Stimulated activated CD4-positive, alpha-beta T cell treated with anti-CD3 and anti-CD28 coated beads, Interleukin-15, amount 100 ng/mL, for 24 hours (primary cell): ENCODE measurements at regions not wholly inside any gene's neighbourhood (a gene's known extent, or its start where the extent isn't known, plus 50 kb on each side); places are given as distances from the start of the nearest gene placed in this dataset.
"Not testable (repeated sequence)": the region's sequence is repeated elsewhere in the genome, so short reads cannot be mapped to it uniquely, and the experiment has no call there.

ENCODE experiments used
- DNase-seq: peaks from one replicate; pipeline ENCODE4 v3.0.0-alpha.2; 2020

DNA sequence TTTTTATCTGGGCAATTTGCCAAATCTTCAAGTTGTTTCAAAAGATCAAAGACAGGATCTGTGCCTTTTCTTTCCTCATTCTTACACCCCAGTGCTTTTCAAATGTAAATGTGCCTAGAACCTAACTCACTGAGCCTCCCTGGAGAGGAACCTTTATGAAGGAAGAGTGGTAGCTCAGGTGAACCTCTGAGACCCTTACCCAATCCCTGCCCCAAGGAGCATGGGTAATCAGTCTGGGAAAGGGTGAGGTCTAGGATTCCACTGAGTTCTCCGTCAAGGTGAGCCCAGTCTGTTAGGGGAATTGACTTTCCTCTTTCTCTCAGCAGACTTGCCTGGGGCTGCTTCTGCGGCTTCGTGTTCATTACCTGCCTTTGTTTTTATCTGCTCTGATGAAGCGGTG is 88.1 kb upstream of the MAP4K4 start:
- DNase-seq = no peak

DNA sequence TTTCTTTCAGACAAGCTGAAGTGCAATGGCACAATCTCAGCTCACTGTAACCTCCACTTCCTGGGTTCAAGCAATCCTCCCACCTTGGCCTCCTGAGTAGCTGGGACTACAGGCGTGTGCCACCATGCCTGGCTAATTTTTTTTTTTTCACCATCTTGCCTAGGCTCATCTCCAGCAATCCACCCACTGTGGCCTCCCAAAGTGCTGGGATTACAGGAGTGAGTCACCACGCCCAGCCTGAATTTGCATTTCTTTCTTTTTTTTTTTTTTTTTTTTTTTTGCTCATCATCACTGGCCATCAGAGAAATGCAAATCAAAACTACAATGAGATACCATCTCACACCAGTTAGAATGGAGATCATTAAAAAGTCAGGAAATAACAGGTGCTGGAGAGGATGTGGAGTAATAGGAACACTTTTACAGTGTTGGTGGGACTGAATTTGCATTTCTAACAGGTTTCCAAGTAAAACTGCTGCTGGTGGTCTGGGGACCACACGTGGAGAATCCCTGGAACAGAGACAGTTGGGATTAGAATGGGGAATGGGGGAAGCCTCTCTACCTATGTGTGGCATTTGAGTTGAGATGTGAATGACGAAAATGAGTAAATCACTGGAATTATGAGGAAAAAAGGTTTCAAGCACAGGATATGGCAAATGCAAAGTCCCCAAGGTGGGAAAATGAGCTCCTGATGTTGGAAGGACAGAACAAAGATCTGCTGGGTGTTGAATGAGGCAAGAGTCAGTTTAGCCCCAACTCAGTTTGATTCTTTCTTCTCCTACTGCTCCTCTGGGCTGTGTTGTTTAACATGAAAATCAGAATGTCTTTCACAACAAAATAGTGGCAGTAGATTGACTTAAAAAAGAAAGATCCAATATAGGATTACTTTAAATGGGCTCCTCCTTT is 88.8 kb upstream of the MAP4K4 start:
- no peak for DNase-seq

DNA sequence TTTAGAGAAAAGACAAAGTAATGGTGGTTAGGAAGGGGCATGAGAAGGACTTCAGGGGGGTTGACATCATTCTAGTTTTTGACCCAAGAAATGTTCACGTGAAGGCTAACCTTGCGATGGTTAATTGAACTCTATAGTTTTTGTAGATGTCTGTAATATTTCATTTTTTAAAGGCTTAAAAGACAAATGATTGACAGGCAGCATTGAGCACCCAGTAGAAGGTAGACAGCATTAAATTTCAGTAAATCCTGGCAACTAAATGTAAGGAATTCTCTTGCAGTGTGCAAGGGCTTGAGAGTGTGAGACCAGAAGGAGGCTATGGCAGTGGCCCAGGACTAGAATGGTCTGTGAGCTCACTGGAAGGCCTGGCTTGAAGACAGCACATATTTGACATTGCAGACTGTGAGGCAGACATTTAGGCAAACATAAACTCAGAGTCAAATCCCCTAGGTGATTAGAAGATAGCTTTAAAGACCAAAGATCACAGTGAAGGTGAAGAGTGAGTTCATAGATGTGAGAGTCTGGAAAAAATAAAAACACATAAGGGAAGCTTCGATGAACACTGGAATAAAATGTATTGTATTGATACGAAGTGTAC is 100.1 kb upstream of the MAP4K4 start:
- no peak for DNase-seq

DNA sequence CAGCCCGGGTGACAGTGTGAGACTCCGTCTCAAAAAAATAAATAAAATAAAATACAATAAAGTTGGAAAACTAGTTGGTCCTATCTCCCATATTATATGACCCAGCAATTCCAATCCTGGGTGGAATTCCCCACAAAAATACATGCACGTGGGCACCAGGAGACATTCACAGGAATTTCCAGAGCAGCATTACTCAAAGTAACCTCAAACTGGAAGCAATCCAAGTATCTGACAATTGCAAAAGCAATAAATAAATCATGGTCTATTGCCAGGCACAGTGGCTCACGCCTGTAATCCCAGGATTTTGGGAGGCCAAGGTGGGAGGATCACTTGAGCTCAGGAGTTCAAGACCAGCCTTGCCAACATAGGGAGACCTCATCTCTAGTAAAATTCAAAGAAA is 101.2 kb upstream of the MAP4K4 start:
- DNase-seq = no peak

DNA sequence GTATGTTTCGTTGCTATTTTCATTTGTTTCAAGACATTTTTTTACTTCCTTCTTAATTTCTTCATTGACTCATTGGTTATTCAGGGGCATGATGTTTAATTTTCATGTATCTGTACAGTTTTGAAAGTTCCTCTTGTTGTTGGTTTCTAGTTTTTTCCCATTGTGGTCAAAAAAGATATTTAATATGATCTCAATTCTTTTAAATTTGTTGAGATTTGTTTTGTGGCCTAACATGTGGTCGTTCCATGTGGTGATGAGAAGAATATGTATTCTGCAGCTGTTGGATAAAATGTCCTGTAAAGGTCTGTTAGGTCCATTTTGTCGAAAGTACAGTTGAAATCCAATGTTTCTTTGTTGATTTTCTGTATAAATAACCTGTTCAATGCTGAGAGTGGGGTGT is 110.3 kb upstream of the MAP4K4 start:
- DNase-seq = no peak

DNA sequence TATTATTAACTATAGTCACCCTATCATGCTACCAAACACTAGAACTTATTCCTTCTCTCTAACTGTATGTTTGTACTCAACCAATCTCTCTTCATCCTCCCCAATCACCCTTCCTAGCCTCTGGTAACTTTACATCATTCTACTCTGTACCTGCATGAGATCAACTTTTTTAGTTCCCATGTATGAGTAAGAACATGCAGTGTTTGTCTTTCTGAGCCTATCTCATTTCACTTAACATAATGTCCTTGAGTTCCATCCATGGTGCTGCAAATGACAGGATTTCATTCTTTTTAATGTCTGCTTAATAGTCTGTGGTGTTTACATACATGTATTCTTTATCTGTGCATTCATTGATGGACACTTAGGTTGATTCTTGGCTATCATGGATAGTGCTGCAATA is 108.9 kb upstream of the RFX8 start:
- DNase-seq = no peak

DNA sequence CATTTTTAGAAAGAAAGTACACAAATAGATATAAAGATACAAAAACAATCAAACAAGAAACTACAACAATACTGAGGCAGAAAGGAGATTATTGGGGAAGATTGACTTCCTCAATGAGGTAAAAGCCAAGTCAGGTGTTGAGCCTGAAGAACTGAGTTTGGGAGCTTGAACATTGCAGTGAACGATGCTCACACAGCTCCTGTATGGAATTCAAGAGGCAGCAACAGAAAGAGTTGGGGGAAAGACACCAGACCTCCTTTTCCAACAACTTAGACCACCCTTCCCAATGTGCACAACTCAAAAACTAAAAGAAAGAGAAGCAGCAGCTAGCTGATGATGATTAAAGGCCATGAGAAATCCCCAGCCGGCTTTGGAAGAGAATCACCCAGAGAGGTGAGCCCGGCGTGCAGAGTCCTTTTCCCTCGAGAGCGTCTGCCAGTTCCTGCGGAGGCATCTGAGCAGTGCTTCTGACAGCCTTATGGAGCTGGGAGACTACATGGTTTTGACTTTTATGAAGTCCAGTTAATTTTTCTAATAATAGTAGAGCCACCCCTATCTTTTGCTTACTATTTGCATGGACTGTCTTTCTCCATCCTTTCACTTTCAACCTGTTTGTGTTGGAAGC is 106.9 kb upstream of the RFX8 start:
- no peak for DNase-seq

DNA sequence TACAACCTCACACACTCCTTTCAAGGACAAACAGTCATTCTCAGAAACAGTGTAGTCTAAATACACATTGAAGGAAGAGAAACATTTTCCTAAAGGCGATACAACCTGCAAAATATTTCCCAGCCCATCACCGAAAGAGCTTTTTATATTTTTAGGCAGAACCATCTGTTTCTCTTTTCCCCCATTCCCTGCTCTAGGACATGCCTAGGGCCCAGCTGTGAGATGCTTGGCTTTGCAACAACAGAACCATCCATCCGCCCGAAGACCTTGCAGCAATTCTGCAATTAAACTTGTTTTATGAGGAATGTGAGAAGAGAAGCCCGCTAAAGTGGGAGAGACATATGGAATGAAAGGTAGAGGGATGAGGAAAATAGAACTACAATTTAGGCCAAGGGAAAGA is 105.6 kb upstream of the RFX8 start:
- no peak for DNase-seq

DNA sequence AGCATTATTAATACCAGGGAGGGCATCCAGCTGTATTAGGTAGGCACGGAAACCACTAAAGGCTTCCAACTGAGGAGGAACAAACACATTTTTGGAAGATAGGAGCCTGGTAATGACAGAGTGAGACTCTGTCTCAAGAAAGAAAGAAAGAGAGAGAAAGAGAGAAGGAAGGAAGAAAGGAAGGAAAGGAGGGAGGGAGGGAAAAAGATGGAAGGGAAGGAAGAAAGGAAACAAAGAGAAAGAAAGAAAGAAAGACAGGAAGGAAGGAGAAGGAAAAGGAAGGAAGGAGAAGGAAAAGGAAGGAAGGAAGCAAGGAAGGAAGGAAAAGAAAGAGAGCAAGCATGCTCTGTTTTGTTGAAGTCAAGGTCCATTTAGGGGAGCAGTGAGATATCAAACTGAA is 103.8 kb upstream of the RFX8 start:
- DNase-seq = no peak

DNA sequence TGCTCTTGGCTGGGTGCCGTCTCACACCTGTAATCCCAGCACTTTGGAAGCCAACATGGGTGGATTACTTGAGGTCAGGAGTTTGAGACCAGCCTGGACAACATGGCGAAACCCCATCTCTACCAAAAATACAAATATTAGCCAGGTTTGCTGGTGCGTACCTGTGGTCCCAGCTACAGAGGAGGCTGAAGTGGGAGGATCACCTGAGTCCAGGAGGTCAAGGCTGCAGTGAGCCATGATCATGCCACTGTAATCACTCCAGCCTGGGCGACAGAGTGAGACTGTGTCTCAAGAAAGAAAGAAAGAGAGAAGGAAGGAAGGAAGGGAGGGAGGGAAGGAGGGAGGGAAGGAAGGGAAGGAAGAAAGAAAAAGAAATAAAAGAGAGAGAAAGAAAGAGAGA is 103.2 kb upstream of the RFX8 start:
- not testable (repeated sequence) for DNase-seq

DNA sequence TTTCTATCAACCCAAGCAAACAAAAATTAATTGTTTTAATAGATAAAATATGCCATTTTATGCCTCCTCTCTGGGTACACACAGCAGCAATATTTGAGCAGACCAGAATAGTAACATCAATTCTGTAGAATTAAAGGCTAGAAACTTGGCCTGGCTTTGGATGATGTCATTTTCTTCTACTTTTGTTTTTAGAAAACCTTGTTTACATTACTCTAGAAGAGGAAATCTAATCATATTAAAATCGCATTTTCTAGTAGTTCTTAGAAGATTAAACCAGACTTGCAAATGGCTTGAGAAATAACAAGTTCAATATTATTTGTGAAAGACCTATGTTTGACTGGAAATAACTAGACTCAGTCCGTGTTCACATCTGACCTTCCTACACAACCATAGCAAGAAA is 102.3 kb upstream of the RFX8 start:
- DNase-seq = no peak

DNA sequence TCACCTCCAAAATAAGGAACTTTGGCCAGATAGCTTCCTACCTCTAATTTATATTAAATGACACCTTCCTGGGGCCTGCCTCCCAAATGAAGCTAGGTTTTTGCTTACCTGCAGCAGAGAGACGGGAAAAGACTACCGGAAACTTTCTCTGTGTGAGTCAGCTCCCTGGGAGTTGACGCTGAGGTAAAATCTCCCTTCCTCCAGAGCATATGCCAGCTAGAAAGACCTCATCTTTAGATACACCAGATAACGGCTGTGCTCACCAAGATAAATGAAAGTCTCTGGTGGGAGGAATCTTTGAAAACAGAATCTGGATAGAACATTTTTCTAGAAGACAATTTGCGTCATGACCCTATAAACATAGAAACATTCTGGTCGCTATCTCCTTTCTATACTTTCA is 99.7 kb upstream of the RFX8 start:
- DNase-seq = no peak

DNA sequence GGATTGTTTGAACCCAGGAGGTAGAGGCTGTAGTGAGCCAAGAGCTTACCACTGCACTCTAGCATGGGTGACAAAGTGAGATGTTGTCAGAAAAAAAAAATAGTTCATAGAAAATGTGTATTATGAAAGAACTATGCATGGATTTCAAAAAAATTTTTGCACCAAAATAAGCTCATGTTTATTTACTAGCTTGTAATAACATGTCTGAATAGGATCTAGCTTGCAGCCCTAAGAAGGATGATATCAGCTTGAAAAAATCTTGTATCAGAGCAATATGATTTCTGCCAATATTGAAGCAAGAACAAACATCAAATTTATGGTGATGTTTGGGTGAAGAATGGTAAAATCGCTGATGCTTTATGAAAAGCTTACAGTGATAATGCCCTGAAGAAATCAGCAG is 97.0 kb upstream of the RFX8 start:
- no peak for DNase-seq

DNA sequence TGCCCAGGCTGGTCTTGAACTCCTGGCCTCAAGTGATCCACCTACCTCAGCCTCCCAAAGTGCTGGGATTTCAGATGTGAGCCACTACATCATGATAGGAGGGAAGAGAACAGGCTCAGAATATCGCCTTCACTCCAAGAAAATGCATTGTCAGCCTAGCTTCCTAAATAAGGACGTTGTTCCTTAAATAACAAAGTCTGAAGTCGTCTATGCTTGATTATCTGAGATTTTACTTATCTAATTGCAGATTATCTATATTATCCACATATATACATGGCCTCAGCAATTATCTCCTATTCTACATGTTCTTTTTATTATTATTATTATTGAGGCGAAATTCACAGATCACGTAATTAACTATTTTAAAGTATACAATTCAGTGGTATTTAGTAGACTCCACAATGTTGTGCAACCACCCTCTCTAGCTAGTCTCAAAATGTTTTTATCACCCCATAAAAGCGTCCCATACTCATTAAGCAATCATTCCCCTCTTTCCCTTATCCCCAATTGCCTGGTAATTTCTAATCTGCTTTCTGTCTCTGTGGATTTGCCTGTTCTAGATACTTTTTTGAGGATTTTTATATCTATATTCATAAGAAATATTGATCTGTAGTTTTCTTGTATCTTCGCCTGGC is 95.1 kb upstream of the RFX8 start:
- no peak for DNase-seq

DNA sequence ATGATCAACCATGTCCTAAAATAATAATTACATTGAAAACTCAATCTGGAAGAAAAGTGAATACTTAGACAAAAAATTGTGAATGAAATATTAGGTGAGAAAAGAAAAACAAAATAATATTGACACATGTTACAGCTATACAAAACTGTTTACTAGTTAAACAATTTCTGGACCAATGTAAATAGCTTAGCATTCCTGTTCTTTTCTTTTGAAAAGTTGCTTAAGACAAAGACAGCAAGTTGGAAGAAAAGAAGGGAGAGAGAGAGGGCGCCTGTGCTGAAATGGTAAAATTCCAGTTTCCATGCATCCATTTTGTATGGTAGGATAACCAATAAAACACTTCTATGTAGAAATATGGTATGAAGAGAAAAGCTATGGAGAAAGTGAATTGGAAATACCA is 94.1 kb upstream of the RFX8 start:
- no peak for DNase-seq

DNA sequence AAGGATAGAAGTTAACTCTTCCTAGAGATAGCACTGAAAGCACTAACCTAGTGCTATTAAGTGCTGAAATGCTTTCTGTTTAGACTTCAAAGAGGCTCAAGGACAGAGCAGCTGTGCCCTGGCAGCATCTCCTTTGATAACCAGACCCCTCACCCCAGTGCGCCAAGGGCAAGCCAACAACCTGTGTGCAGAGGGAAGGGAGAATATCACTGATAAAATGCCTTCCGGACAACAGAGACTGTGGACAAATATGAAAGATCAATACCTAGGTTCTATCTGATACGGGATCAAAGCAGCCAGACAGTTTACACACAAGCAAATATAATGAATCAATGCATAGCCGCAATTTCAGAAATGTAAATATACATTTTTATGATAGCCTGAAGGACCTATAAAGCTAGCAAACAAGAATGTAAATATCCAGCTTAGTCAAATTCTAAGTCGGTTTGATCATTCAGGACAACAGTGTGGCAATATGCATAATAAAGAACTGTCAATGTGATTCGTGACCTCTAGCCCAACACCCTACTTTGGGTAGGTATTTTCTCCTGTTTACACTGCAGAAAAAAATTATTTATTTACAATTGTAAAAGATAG is 91.8 kb upstream of the RFX8 start:
- DNase-seq = no peak

DNA sequence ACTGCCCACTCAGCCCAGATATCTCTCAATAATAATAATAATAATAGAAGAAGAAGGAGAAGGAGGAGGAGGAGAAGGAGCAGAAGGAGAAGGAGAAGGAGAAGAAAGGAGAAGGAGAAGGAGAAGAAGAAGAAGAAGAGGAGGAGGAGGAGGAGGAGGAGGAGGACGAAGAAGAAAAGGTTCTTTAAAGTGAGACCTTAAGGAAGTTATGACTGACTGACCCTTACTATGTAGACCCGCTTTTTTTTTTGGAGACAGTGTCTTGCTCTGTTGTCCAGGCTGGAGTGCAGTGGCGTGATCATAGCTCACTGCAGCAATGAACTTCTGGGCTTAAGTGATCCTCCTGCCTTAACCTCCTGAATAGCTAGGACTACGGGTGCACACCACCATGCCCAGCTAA is 88.9 kb upstream of the RFX8 start:
- no peak for DNase-seq

DNA sequence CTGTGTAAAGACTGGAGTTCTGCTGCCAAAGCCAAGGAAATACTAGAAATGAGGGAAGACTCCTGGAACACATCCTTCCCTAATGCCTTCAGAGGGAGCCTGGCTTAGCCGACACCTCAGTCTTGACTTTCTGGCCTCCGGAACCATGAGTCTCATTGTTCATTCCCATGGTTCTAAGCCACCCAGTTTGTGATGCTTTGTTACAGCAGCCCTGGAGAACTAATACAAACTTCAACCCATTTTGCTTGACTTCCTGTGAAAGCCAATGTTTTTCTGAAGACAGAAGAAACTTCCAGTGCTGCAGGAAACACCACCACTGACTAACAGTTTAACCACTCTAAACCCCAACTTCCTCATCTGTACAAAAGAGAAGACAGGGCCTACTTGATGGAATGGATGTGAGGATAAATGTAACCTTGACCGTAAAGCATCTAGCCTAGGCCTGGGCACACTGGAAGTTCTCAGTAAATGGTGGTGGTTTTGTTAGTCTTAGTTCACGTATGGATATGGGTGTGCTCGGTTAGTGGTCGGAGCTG is 85.9 kb upstream of the RFX8 start:
- DNase-seq = no peak

DNA sequence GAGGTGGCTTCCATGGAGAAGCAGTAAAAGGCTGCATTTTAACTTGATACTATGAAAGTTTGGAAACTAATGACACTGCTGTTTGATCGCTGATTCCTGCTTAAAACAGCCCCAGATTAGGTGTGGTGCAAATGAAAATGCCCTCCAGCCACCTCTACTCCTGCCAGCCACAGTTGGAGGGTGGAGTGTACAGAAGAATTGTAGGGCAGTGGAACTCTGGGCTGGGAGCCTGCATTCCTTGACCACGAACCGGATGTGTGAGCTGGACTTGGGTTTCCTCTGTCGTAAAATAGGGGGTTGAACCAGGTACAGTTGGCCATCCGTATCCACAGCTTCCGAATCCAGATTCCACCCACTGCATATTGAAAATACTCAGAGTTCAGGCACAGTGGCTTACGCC is 84.6 kb upstream of the RFX8 start:
- no peak for DNase-seq

DNA sequence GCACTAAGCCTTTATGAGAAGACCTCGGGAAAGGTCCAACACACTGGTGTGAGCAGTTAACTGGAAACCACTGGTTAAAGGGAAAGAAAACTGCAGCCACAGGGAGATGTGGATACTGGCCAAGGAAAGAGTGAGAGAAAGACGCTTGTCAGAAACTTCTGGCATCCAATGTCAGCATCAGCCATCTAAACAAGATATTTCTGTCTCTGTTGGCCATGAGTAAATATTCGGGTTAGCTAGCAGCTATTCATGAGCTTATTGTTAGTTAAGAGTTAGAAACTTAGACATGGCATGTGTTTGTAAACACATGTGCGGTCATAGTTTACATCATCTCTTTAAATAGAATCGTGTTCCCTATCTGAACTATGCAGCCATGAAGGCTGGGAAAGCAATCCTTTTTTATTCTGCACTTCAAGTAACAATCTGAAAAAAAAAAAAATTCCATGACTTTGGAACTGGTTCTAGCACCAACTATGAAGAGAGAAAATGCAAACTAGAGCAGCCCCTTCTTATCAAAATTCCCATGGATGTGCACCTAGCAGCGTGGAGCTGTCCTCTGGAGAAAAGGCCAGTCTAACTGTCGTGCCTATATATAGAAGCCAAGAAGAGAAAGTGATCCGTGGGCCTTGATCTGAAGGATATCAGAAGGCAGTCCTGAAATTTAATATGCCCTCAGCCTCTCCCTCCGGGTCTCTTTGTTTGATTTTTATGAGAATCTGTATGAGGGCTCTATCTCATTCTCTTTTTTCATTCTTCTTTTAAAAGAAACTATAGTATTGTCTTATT is 84.0 kb upstream of the RFX8 start:
- DNase-seq = no peak

DNA sequence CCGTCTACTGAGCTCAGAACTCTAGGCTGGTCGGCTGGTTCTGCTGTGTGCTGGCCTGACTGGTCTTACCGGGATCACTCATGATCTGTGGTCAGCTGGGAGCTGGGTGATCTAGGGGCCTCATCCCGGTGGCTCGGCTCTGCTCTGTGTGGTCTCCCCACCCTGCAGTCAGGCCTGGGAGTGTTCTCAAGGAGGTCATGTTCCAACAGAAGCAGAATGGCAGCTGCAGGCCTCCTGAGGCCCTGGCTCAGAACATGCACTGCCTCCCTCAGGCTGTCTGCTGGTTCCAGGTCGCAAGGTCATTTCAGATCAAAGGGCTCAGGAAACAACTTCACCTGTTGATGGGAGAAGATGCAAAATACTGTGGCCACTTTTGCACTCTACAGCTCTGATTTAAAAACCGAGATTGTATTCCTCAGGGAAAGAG is 81.1 kb upstream of the RFX8 start:
- no peak for DNase-seq

DNA sequence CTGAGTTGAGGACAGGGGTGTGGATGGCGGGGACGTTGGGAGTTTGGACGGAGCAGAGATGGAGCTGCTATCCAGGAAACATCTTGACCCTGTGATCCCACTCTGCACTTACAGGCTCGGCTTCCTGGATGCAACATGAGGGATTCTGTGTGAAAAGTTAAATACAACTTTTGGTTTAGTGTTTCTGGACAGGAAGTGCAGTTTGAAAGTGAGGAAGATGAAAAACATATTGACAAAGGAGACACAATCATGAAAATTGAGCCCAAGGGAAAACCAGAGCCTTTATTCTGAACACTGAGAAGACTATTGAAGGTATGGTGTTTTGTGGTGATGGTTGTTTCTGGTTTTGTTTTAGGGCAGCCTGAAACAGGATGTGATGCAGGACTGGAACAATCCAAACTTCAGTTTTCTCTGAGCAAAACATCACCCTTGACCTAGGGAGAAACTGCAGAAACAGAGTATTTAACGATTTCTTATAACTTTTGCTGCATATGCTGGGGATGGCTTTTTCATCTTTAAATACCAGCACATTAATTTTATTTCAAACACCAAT is 76.5 kb upstream of the RFX8 start:
- DNase-seq = no peak
